BE2C (cell line): ENCODE measurements at regions not wholly inside any gene's neighbourhood (a gene's known extent, or its start where the extent isn't known, plus 50 kb on each side); places are given as distances from the start of the nearest gene placed in this dataset.
"Not testable (repeated sequence)": the region's sequence is repeated elsewhere in the genome, so short reads cannot be mapped to it uniquely, and the experiment has no call there.

Source experiments
- DNase-seq: peaks from one replicate; pipeline ENCODE4 v3.0.0-alpha.2; 2020
- H3K27me3 ChIP-seq: fragments of 250-450 bp; sonication (Bioruptor Pico); 2 replicates; pipeline ENCODE4 v1.5.1; 2020; ENCODE audit warnings: mild to moderate bottlenecking
- H3K36me3 ChIP-seq: fragments of 250-450 bp; sonication (Bioruptor Pico); 2 replicates; pipeline ENCODE4 v1.5.1; 2020; ENCODE audit warnings: mild to moderate bottlenecking
- H3K4me1 ChIP-seq: fragments of 250-450 bp; sonication (Bioruptor Pico); 2 replicates; pipeline ENCODE4 v1.5.1; 2020
- H3K4me3 ChIP-seq: 2 replicates; pipeline ENCODE4 v1.5.1; 2011; ENCODE audit warnings: low read depth, low read length
- H3K9me3 ChIP-seq: fragments of 250-450 bp; sonication (Bioruptor Pico); 2 replicates; pipeline ENCODE4 v1.5.1; 2020
- CTCF ChIP-seq: IDR thresholded peaks from 2 replicates; pipeline ENCODE4 v1.5.1; 2012; ENCODE audit warnings: mild to moderate bottlenecking, low read depth, low read length

- Histone ChIP-seq H3K4me1 (no peaks in the 10 kb centered on the region), H3K36me3 (no peaks in the 10 kb centered on the region), H3K27me3 (no peaks in the 10 kb centered on the region), H3K9me3 (no peaks in the 10 kb centered on the region), H3K4me3 (no peak overlapping the region)
- no peak for DNase-seq
- TF ChIP-seq CTCF: no peak
These were observed 119.9 kb upstream of the PRR16 start for GRCh38 chr5:120344181-120344580.

GRCh38 chr5:120345947-120346346 is 118.2 kb upstream of the PRR16 start:
- H3K9me3 ChIP-seq: no peaks in the 10 kb centered on the region
- H3K4me3 ChIP-seq: no peak overlapping the region
- TF ChIP-seq CTCF: no peak
- H3K4me1 ChIP-seq: peaks cover 5% of the 10 kb centered on the region; the same call in 1 of the 2 replicates
- no peaks in the 10 kb centered on the region for H3K27me3 ChIP-seq
- no peaks in the 10 kb centered on the region for H3K36me3 ChIP-seq
- no peak for DNase-seq

GRCh38 chr5:120351071-120351470 is 113.0 kb upstream of the PRR16 start:
- H3K27me3 ChIP-seq, H3K4me1 ChIP-seq, DNase-seq, H3K36me3 ChIP-seq, H3K9me3 ChIP-seq, H3K4me3 ChIP-seq: not testable (repeated sequence)

GRCh38 chr5:120354126-120354525 is 110.0 kb upstream of the PRR16 start:
- peaks cover 5% of the 10 kb centered on the region; the same call in 1 of the 2 replicates for H3K4me1 ChIP-seq
- H3K36me3 ChIP-seq: no peaks in the 10 kb centered on the region
- DNase-seq: no peak

GRCh38 chr5:120358949-120359348 is 105.2 kb upstream of the PRR16 start:
- no peaks in the 10 kb centered on the region for H3K27me3 ChIP-seq
- TF ChIP-seq CTCF: no peak
- DNase-seq: no peak
- H3K4me3 ChIP-seq: no peak overlapping the region
- no peaks in the 10 kb centered on the region for H3K9me3 ChIP-seq
- no peaks in the 10 kb centered on the region for H3K36me3 ChIP-seq
- H3K4me1 ChIP-seq: no peaks in the 10 kb centered on the region

More at GRCh38 chr5:120354126-120354525, 110.0 kb upstream of the PRR16 start:
- Histone ChIP-seq H3K4me3 (no peak overlapping the region), H3K9me3 (no peaks in the 10 kb centered on the region), H3K27me3 (no peaks in the 10 kb centered on the region)
- no peak for TF ChIP-seq CTCF

- Histone ChIP-seq H3K27me3 (no peaks in the 10 kb centered on the region), H3K4me1 (no peaks in the 10 kb centered on the region), H3K36me3 (no peaks in the 10 kb centered on the region), H3K4me3 (no peak overlapping the region), H3K9me3 (no peaks in the 10 kb centered on the region)
- TF ChIP-seq CTCF: no peak
- no peak for DNase-seq
These were observed 102.2 kb upstream of the PRR16 start for GRCh38 chr5:120361941-120362340.

- no peaks in the 10 kb centered on the region for H3K9me3 ChIP-seq
- no peaks in the 10 kb centered on the region for H3K4me1 ChIP-seq
- H3K4me3 ChIP-seq: no peak overlapping the region
- no peaks in the 10 kb centered on the region for H3K36me3 ChIP-seq
- no peak for DNase-seq
- TF ChIP-seq CTCF: no peak
- no peaks in the 10 kb centered on the region for H3K27me3 ChIP-seq
These were observed 101.7 kb upstream of the PRR16 start for GRCh38 chr5:120362426-120362825.
